ENCODE measurements at regions not wholly inside any gene's neighbourhood (a gene's known extent, or its start where the extent isn't known, plus 50 kb on each side); places are given as distances from the start of the nearest gene placed in this dataset.

DNA sequence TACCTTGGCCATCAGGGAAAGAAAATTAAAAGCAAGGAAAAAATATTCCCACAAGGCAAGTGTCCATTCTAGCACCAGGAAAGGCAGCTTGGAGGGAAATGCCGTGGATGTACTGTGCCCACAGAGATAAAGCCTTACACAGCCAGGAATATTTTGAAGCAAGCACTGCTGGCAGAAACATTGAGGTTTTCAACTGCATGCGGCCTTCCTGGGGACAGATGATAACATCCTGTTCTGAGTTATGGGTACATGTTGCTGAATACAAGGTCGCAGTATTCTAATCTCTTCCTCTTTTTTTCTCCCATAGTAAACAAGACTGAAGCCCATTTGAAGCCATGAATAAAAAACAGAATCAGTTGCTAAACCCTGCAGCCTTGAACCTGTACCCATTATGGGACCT is 197.1 kb downstream of the BTG1 start:
- Mint-ChIP-seq H3K27me3 (ENCODE audit: low read depth) (no peaks in the 10 kb centered on the region), H3K4me3 (no peak overlapping the region)

DNA sequence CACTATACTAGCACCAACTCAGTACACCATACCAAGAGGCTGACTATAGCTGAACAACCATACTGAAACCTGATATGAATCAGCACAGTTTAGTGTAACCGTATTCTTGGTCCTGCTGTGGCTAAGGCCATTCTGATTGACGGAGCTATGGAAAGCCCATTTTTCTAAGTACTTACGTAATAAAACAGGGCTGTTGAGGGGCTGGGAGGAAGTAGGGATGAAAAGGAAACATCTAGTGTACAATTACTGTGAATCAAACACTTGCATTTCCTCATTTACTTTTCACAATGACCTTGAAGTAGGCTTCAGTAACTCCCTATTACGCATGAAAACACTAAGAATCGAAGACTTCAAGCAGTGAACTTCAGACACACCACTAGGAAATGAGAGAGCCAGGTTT is 198.2 kb downstream of the BTG1 start:
- no peak overlapping the region for H3K27ac Mint-ChIP-seq
- no peak for DNase-seq (ENCODE audit: low spot score in 2 of 2, unreplicated experiment in 2 of 2)
- TF ChIP-seq, protein P1, sequence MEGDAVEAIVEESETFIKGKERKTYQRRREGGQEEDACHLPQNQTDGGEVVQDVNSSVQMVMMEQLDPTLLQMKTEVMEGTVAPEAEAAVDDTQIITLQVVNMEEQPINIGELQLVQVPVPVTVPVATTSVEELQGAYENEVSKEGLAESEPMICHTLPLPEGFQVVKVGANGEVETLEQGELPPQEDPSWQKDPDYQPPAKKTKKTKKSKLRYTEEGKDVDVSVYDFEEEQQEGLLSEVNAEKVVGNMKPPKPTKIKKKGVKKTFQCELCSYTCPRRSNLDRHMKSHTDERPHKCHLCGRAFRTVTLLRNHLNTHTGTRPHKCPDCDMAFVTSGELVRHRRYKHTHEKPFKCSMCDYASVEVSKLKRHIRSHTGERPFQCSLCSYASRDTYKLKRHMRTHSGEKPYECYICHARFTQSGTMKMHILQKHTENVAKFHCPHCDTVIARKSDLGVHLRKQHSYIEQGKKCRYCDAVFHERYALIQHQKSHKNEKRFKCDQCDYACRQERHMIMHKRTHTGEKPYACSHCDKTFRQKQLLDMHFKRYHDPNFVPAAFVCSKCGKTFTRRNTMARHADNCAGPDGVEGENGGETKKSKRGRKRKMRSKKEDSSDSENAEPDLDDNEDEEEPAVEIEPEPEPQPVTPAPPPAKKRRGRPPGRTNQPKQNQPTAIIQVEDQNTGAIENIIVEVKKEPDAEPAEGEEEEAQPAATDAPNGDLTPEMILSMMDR (IDR thresholded peaks at IDR 0.05; ENCODE audit: unreplicated experiment) = no peak
- no peaks in the 10 kb centered on the region for H3K36me3 Mint-ChIP-seq
- no peaks in the 10 kb centered on the region for H3K9me3 Mint-ChIP-seq
- no peaks in the 10 kb centered on the region for H3K27me3 Mint-ChIP-seq (ENCODE audit: low read depth)
- H3K4me3 Mint-ChIP-seq = no peak overlapping the region
- H3K4me1 Mint-ChIP-seq = no peaks in the 10 kb centered on the region

More for the DNA sequence above, 197.1 kb downstream of the BTG1 start:
- no peaks in the 10 kb centered on the region for H3K9me3 Mint-ChIP-seq
- no peaks in the 10 kb centered on the region for H3K36me3 Mint-ChIP-seq
- DNase-seq (ENCODE audit: low spot score in 2 of 2, unreplicated experiment in 2 of 2) = no peak
- peaks cover 7% of the 10 kb centered on the region for H3K4me1 Mint-ChIP-seq
- H3K27ac Mint-ChIP-seq = no peak overlapping the region
- TF ChIP-seq, protein P1 (IDR thresholded peaks at IDR 0.05; ENCODE audit: unreplicated experiment) = no peak

DNA sequence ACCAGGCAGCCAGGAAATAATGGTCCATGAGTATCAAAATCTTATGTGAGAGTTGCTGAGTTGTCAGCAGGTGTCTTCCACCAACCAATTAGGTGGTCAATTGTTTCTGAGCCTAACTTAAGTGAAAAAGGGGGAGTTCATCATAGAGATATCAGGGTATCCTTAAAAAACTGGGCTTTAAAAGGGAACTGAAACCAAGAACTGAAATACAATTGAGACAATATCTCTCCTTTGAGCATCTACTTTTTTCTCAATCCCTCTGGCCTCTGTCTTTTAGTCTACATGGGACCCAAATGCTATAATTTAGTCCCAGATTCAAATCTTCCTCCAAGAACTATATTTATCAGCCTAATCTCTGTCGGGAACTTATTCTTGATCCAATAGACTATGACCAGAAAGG is 201.0 kb downstream of the BTG1 start:
- Mint-ChIP-seq H3K4me1 (no peaks in the 10 kb centered on the region), H3K27me3 (ENCODE audit: low read depth) (no peaks in the 10 kb centered on the region), H3K36me3 (no peaks in the 10 kb centered on the region), H3K27ac (no peak overlapping the region), H3K9me3 (peaks cover 7% of the 10 kb centered on the region), H3K4me3 (no peak overlapping the region)
- no peak for DNase-seq (ENCODE audit: low spot score in 2 of 2, unreplicated experiment in 2 of 2)
- TF ChIP-seq, protein P1 (IDR thresholded peaks at IDR 0.05; ENCODE audit: unreplicated experiment) = no peak

DNA sequence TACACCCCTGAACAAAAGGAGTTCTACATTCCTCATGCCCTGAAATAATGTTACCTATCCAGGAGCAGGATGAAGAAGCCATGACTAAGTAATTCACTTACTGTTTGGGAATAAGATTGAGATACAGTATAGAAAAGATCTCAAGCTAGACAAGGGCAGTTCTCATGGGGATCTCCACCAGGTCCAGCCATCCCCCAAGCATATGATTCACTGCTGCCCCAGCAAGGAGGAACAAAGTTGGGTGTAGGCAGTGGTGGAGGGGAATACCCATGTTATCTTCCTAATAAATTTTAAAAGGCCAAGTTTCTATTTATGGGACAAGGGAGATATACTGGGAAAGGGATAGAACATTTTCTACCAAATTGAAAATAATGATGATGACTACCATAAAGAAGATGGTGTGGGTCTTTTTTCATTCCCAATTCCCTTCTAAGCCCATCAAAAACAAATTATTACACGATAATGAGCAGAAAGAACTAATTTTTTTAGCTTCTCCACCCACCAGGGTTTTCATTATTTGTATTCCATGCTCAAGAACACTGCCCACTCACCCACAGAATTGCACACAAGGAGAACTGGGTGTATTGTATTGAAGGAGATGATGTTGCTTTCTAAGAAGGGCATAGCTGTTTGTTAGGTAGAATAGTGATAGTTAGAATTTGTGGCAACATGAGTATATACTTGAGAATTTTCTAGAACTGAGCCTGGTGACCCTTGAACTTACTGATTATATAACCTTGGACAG is 204.6 kb downstream of the BTG1 start:
- Mint-ChIP-seq H3K4me1 (peaks cover 5% of the 10 kb centered on the region), H3K27me3 (ENCODE audit: low read depth) (no peaks in the 10 kb centered on the region), H3K27ac (no peak overlapping the region), H3K36me3 (no peaks in the 10 kb centered on the region), H3K4me3 (no peak overlapping the region), H3K9me3 (peaks cover 7% of the 10 kb centered on the region)
- TF ChIP-seq, protein P1 (IDR thresholded peaks at IDR 0.05; ENCODE audit: unreplicated experiment) = no peak
- DNase-seq (ENCODE audit: low spot score in 2 of 2, unreplicated experiment in 2 of 2) = no peak

DNA sequence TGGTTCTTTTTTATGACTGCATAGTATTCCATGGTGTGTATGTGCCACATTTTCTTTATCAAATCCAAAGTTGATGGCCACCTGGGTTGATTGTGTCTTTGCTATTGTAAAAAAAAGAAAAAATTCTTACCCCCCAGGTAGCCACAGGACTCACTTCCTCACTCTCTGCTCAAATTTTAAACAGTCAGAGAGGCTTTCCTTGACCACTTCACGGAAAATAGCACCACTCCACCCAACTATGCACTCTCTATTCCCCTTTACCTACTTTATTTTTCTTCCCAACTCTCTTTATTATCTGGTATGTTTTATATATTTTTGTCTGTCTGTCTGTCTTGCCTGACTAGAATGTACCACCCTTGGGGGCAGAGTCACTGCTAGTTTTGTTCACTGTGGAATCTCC is 205.3 kb downstream of the BTG1 start:
- DNase-seq (ENCODE audit: low spot score in 2 of 2, unreplicated experiment in 2 of 2) = no peak
- H3K27me3 Mint-ChIP-seq (ENCODE audit: low read depth) = no peaks in the 10 kb centered on the region
- peaks cover 6% of the 10 kb centered on the region for H3K4me1 Mint-ChIP-seq
- no peak overlapping the region for H3K4me3 Mint-ChIP-seq
- H3K27ac Mint-ChIP-seq = no peak overlapping the region
- peaks cover 7% of the 10 kb centered on the region for H3K9me3 Mint-ChIP-seq
- H3K36me3 Mint-ChIP-seq = no peaks in the 10 kb centered on the region
- TF ChIP-seq, protein P1 (IDR thresholded peaks at IDR 0.05; ENCODE audit: unreplicated experiment) = no peak

All from mesothelial cell of epicardium (in vitro differentiated cells).